GM19351 (cell line): ENCODE measurements at regions not wholly inside any gene's neighbourhood (a gene's known extent, or its start where the extent isn't known, plus 50 kb on each side); places are given as distances from the start of the nearest gene placed in this dataset.
A peak's percentile ranks its signal among the peaks of the same experiment; 100 is the strongest.

Source experiments
- ATAC-seq: cut with Tn5 transposase; IDR thresholded peaks from one replicate; pipeline ENCODE4 v1.9.1; 2021; ENCODE audit warnings: mild to moderate bottlenecking, moderate library complexity; ENCODE audit not compliant: unreplicated experiment

- peak; percentile 95 for ATAC-seq
These were observed 1212.1 kb upstream of the CITED2 start for GRCh38 chr6:140586426-140587061.

GRCh38 chr6:140581601-140582000 is 1207.2 kb upstream of the CITED2 start:
- ATAC-seq = no peak

GRCh38 chr6:140579918-140580317 is 1205.5 kb upstream of the CITED2 start:
- ATAC-seq = no peak

- no peak for ATAC-seq
These were observed 1201.6 kb upstream of the CITED2 start for GRCh38 chr6:140576004-140576555.

- no peak for ATAC-seq
These were observed 1198.4 kb upstream of the CITED2 start for GRCh38 chr6:140572867-140573266.

DNA sequence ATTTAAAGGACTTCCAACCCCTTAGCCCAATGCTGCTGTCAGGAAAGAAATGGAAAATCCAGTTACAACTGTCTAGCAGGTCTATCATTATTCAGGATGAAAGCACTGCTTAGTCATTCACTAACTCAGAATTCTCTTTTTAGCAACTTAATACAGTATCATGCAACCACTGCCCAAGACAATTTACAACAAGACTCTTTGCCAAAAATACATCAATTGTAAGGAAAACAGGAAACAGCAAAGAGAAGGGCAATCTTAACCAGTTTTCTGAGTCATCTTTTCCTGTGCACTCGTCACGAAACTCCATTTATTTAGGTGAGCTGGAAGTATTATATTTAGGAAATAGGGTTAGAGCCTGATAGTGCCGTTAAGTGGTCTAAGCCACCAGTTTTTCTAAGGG is 1197.7 kb upstream of the CITED2 start:
- no peak for ATAC-seq

- no peak for ATAC-seq
These were observed 1196.7 kb upstream of the CITED2 start for GRCh38 chr6:140571145-140571544.

DNA sequence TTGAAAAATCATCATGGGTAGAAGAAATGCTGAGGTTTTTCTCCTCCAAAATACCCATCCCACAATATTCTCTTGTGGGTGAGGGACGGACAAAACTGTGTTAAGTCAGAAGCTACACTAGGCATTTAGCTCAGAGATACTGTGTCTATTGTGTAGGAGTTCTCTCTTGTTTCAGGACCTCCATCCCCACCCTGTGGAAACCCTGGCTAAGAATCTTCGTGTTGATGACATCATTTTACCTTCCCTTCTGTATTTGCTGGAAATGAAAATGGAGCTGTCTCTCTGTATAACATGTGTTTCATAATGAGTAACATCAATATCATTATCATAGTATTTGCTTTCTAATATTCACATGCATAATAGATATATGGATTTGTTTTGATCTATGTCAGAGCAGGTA is 1193.0 kb upstream of the CITED2 start:
- ATAC-seq = no peak

GRCh38 chr6:140566781-140567277 is 1192.4 kb upstream of the CITED2 start:
- no peak for ATAC-seq

GRCh38 chr6:140563728-140564127 is 1189.3 kb upstream of the CITED2 start:
- no peak for ATAC-seq

- no peak for ATAC-seq
These were observed 1187.3 kb upstream of the CITED2 start for GRCh38 chr6:140561701-140562100.

- no peak for ATAC-seq
These were observed 1186.2 kb upstream of the CITED2 start for GRCh38 chr6:140560671-140561070.

GRCh38 chr6:140559458-140559857 is 1185.0 kb upstream of the CITED2 start:
- ATAC-seq = no peak

GRCh38 chr6:140554421-140554820 is 1180.0 kb upstream of the CITED2 start:
- no peak for ATAC-seq

DNA sequence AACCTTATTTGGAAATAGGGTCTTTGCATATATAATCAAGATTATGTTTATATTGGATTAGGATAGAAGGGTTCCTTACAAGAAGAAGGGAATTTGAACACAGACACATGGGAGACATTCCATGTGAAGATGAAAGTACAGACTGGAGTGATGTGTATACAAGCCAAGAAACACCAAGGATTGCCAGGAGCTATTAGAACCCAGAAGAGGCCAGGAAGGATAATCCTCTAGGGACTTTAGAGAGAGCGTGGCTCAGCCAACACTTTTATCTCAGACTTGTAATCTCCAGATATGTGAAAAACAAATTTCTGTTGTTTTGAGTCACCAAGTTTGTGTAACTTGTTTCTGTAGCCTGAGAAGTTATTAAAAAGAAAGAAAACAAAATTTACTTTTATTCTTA is 1173.9 kb upstream of the CITED2 start:
- no peak for ATAC-seq

DNA sequence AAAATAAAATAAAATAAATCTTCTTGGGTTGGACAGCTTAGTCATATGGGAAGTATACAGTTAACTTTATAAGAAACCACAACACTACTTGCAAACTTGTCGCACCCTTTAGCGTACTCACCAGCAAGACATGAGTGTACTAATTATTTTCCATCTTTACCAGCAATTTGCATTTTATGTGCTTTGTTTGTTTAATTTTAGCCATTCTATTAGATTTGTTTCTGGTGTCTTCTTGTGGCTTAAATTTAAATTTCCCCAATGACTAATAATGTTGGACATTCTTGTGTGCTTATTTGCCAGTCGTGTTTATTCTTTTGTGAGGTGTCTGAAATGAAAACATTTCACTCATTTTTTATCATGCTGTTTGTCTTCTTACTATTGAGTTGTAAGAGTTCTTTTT is 1172.2 kb upstream of the CITED2 start:
- no peak for ATAC-seq

DNA sequence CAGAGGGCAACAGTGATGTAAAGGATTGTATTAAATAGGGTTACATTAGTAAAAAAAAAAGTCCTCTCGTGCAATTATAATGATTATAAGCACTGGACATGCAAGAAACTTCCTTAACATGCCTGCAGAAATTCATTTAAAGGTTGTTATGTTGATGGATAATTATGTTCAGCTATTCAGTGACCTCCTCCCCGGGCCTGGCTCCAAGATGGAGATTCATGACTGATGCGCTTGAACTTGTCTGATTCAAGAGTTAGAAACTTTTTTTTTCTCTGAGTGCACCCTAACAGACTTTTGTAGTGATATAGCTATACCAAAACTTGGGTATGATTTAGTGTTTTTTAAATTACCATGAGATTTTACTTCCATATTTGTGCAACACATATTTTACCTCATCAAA is 1170.0 kb upstream of the CITED2 start:
- no peak for ATAC-seq

DNA sequence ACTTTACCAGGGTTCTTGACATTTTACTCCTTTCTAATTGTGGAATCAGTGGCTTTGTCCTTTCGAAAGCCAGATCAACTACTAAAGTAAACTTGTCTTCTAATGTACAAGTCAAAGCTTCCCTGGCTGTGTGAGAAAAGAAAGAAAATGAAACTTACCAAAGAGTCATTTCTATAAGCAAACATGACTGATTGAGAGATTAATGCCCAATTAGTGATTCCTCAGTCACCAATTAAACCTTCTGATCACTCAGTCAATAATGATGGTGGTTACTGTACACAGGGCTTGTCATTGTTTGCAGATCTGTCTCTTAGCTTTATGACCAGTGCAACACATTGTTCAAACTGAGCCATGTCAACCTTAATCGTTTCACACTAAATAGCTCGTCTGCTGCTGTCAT is 1168.4 kb upstream of the CITED2 start:
- ATAC-seq = no peak

- ATAC-seq = no peak
These were observed 1166.8 kb upstream of the CITED2 start for GRCh38 chr6:140541288-140541687.

- ATAC-seq = no peak
These were observed 1166.3 kb upstream of the CITED2 start for GRCh38 chr6:140540743-140541142.

GRCh38 chr6:140538926-140539325 is 1164.5 kb upstream of the CITED2 start:
- ATAC-seq = no peak

- ATAC-seq = no peak
These were observed 1163.6 kb upstream of the CITED2 start for GRCh38 chr6:140537834-140538705.
